IMR-90 (cell line): ENCODE measurements at regions not wholly inside any gene's neighbourhood (a gene's known extent, or its start where the extent isn't known, plus 50 kb on each side); places are given as distances from the start of the nearest gene placed in this dataset.

Source experiments
- ATAC-seq: fragments of 200-7000 bp; cut with Tn5 transposase; 2 replicates; pipeline ENCODE4 v1.9.1; 2020; ENCODE audit warnings: low read depth, mild to moderate bottlenecking, moderate library complexity
- BruUV-seq: library from RNA; stranded (reverse); fragments of 400-500 nt; replicated peaks from 2 replicates; lab custom pipeline; 2021; lab: Mats Ljungman, UMichigan
- CTCF ChIA-PET: fragments of 300-600 bp; formaldehyde crosslinking; extraction: SDS; loops from one replicate; lab custom pipeline; 2021; ENCODE audit warnings: antibody characterized with exemption; lab: Yijun Ruan, JAX
- POLR2A ChIA-PET: fragments of 300-600 bp; sonication (Branson Sonifier 250); formaldehyde crosslinking; loops from one replicate; lab custom pipeline; 2022; ENCODE audit warnings: antibody characterized with exemption; ENCODE audit not compliant: unreplicated experiment; lab: Charles Lee
- DNase-seq: peaks from one replicate; pipeline ENCODE4 v3.0.0; 2013
- H2AFZ ChIP-seq: replicated peaks from 2 replicates; pipeline ENCODE3; 2013; ENCODE audit warnings: low read length, mild to moderate bottlenecking; ENCODE audit not compliant: poor library complexity
- H2AK5ac ChIP-seq: 2 replicates; pipeline ENCODE4 v1.6.1; 2013; ENCODE audit warnings: low read depth, low read length, inconsistent platforms
- H2AK9ac ChIP-seq: replicated peaks from 2 replicates; pipeline ENCODE3; 2013; ENCODE audit warnings: mild to moderate bottlenecking, low read depth, low read length, moderate library complexity; ENCODE audit not compliant: poor library complexity
- H2BK120ac ChIP-seq: 2 replicates; pipeline ENCODE4 v1.6.1; 2013; ENCODE audit warnings: low read depth, low read length, inconsistent platforms
- H2BK15ac ChIP-seq: 3 replicates; pipeline ENCODE4 v1.6.1; 2013; ENCODE audit warnings: low read depth, low read length, inconsistent platforms
- H2BK20ac ChIP-seq: 2 replicates; pipeline ENCODE4 v1.6.1; 2013; ENCODE audit warnings: low read depth, mild to moderate bottlenecking, inconsistent platforms, low read length, moderate library complexity
- H2BK5ac ChIP-seq: 2 replicates; pipeline ENCODE4 v1.6.1; 2013; ENCODE audit warnings: mild to moderate bottlenecking, low read depth, low read length, inconsistent platforms; ENCODE audit not compliant: poor library complexity, severe bottlenecking
- H3K14ac ChIP-seq: replicated peaks from 2 replicates; pipeline ENCODE4 v1.6.1; 2013; ENCODE audit warnings: low read depth, low read length, inconsistent platforms
- H3K18ac ChIP-seq: 2 replicates; pipeline ENCODE4 v1.6.1; 2013; ENCODE audit warnings: low read depth, low read length, control low read depth
- H3K23ac ChIP-seq: 2 replicates; pipeline ENCODE4 v1.6.1; 2013; ENCODE audit warnings: low read depth, low read length, inconsistent platforms
- H3K27ac ChIP-seq: 2 replicates; pipeline ENCODE4 v1.5.1; 2013; ENCODE audit warnings: mild to moderate bottlenecking, control low read depth, low read length; ENCODE audit not compliant: insufficient read depth
- H3K27me3 ChIP-seq: 2 replicates; pipeline ENCODE4 v1.6.1; 2013; ENCODE audit warnings: low read length; ENCODE audit not compliant: control insufficient read depth, insufficient read depth
- H3K36me3 ChIP-seq: 2 replicates; pipeline ENCODE4 v1.6.1; 2013; ENCODE audit warnings: low read length, mixed read lengths; ENCODE audit not compliant: control insufficient read depth, insufficient read depth
- H3K4ac ChIP-seq: 2 replicates; pipeline ENCODE4 v1.6.1; 2013; ENCODE audit warnings: low read depth, low read length, inconsistent platforms
- H3K4me1 ChIP-seq: 2 replicates; pipeline ENCODE4 v1.6.1; 2013; ENCODE audit warnings: low read length, mixed read lengths; ENCODE audit not compliant: control insufficient read depth, insufficient read depth
- H3K4me2 ChIP-seq: 2 replicates; pipeline ENCODE4 v1.6.1; 2013; ENCODE audit warnings: low read depth, mild to moderate bottlenecking, control low read depth, low read length, moderate library complexity
- H3K4me3 ChIP-seq: 2 replicates; pipeline ENCODE4 v1.5.1; 2013; ENCODE audit warnings: low read depth, mild to moderate bottlenecking, control low read depth, low read length, moderate library complexity; ENCODE audit not compliant: insufficient read depth
- H3K56ac ChIP-seq: 2 replicates; pipeline ENCODE4 v1.6.1; 2013; ENCODE audit warnings: low read length, inconsistent platforms; ENCODE audit not compliant: insufficient read depth; ENCODE audit errors: extremely low read depth
- H3K79me1 ChIP-seq, 2 experiments: 2 replicates each; pipeline ENCODE4 v1.6.1; 2013; ENCODE audit warnings: low read length in 2 of 2, inconsistent platforms in 1 of 2, low read depth in 1 of 2
- H3K9ac ChIP-seq: 2 replicates; pipeline ENCODE4 v1.6.1; 2013; ENCODE audit warnings: low read depth, low read length, control low read depth
- H3K9me1 ChIP-seq: 2 replicates; pipeline ENCODE4 v1.6.1; 2013; ENCODE audit warnings: low read length, inconsistent platforms; ENCODE audit not compliant: insufficient read depth
- H3K9me3 ChIP-seq: 2 replicates; pipeline ENCODE4 v1.6.1; 2013; ENCODE audit warnings: low read length; ENCODE audit not compliant: control insufficient read depth, insufficient read depth
- H4K20me1 ChIP-seq: 2 replicates; pipeline ENCODE4 v1.6.1; 2013; ENCODE audit warnings: low read length, inconsistent platforms; ENCODE audit not compliant: insufficient read depth
- H4K5ac ChIP-seq: 2 replicates; pipeline ENCODE4 v1.6.1; 2013; ENCODE audit warnings: mild to moderate bottlenecking, low read depth, low read length, control low read depth
- H4K8ac ChIP-seq, 2 experiments: 2 replicates each; pipeline ENCODE4 v1.6.1; 2013; ENCODE audit warnings: low read depth in 2 of 2, low read length in 2 of 2, control low read depth in 1 of 2, inconsistent platforms in 1 of 2
- H4K91ac ChIP-seq: 2 replicates; pipeline ENCODE4 v1.6.1; 2013; ENCODE audit warnings: low read depth, low read length, inconsistent platforms; ENCODE audit not compliant: insufficient read depth
- BHLHE40 ChIP-seq: fragments of 150-350 bp; IDR thresholded peaks from 2 replicates; pipeline ENCODE4 v1.6.1; 2016; ENCODE audit warnings: mild to moderate bottlenecking, low read depth, low read length
- CEBPB ChIP-seq: IDR thresholded peaks from 2 replicates; pipeline ENCODE4 v1.6.1; 2012; ENCODE audit warnings: low read depth, low read length, improper control_type of control experiment
- CHD1 ChIP-seq: IDR thresholded peaks from 2 replicates; pipeline ENCODE4 v1.6.1; 2012; ENCODE audit warnings: low read depth, low read length, improper control_type of control experiment
- FOS ChIP-seq: fragments of 150-350 bp; IDR thresholded peaks from 2 replicates; pipeline ENCODE4 v1.6.1; 2016; ENCODE audit warnings: low read depth, low read length
- MAFK ChIP-seq: IDR thresholded peaks from 2 replicates; pipeline ENCODE4 v1.6.1; 2012; ENCODE audit warnings: low read depth, low read length, improper control_type of control experiment
- MAZ ChIP-seq: IDR thresholded peaks from 2 replicates; pipeline ENCODE4 v1.6.1; 2012; ENCODE audit warnings: low read depth, mild to moderate bottlenecking, low read length, improper control_type of control experiment, moderate library complexity, borderline replicate concordance
- MXI1 ChIP-seq: IDR thresholded peaks from 2 replicates; pipeline ENCODE4 v1.6.1; 2012; ENCODE audit warnings: low read depth, mild to moderate bottlenecking, low read length, moderate library complexity, borderline replicate concordance
- NFE2L2 ChIP-seq: fragments of 150-350 bp; IDR thresholded peaks from 2 replicates; pipeline ENCODE4 v1.6.1; 2016; ENCODE audit warnings: low read depth, mild to moderate bottlenecking, low read length
- POLR2A ChIP-seq: IDR thresholded peaks from 2 replicates; pipeline ENCODE4 v1.6.1; 2012; ENCODE audit warnings: mild to moderate bottlenecking, low read depth, low read length
- RAD21 ChIP-seq: IDR thresholded peaks from 2 replicates; pipeline ENCODE4 v1.6.1; 2012; ENCODE audit warnings: low read length, improper control_type of control experiment
- RCOR1 ChIP-seq: IDR thresholded peaks from 2 replicates; pipeline ENCODE4 v1.6.1; 2012; ENCODE audit warnings: mild to moderate bottlenecking, low read length, improper control_type of control experiment; ENCODE audit not compliant: insufficient replicate concordance
- RFX5 ChIP-seq: IDR thresholded peaks from 2 replicates; pipeline ENCODE4 v1.8.0; 2012; ENCODE audit warnings: low read depth, mild to moderate bottlenecking, low read length, moderate library complexity
- SMC3 ChIP-seq: fragments of 150-350 bp; IDR thresholded peaks from 2 replicates; pipeline ENCODE4 v1.6.1; 2016; ENCODE audit warnings: low read depth, mild to moderate bottlenecking, antibody characterized with exemption, low read length, moderate library complexity
- WGBS, 2 experiments: methylation state at CpG; one replicate each; pipeline versions ENCODE4 v1.1.5 to v1.1.7; 2013; ENCODE audit warnings: missing lambda C conversion rate in 2 of 2; ENCODE audit not compliant: insufficient read length in 1 of 2; ENCODE audit errors: extremely low coverage in 2 of 2; 5-methylcytosine and 5-hydroxymethylcytosine counted together
- dilution Hi-C: fragments of 300-500 bp; cut with HindIII; formaldehyde crosslinking; loops from one replicate; pipeline ENCODE4 v1.14.3; 2018; ENCODE audit warnings: low sequenced_read_pairs; ENCODE audit not compliant: unreplicated experiment
- in situ Hi-C: fragments of 300-500 bp; cut with MboI; formaldehyde crosslinking; loops from 3 replicates; pipeline ENCODE4 v1.14.3; 2019; ENCODE audit warnings: low sequenced_read_pairs, inconsistent platforms, mixed read lengths
- intact Hi-C: fragments of 100-400 bp; cut with micrococcal nuclease; formaldehyde crosslinking; loops from 2 replicates; pipeline ENCODE4 v1.10.0; 2022
- TF ChIP-seq, protein P1 (sequence below): conservative IDR thresholded peaks from 2 replicates; pipeline ENCODE4 v1.5.1; 2012; ENCODE audit warnings: mild to moderate bottlenecking, low read depth, low read length, improper control_type of control experiment
- TF ChIP-seq, protein P2 (sequence below): fragments of 150-350 bp; IDR thresholded peaks from 2 replicates; pipeline ENCODE4 v1.6.1; 2016; ENCODE audit warnings: low read depth, mild to moderate bottlenecking, low read length, moderate library complexity, borderline replicate concordance
- TF ChIP-seq, protein P3 (sequence below): fragments of 150-350 bp; IDR thresholded peaks from 2 replicates; pipeline ENCODE4 v1.6.1; 2017; ENCODE audit warnings: mild to moderate bottlenecking, antibody characterized with exemption, low read length, low read depth

DNA sequence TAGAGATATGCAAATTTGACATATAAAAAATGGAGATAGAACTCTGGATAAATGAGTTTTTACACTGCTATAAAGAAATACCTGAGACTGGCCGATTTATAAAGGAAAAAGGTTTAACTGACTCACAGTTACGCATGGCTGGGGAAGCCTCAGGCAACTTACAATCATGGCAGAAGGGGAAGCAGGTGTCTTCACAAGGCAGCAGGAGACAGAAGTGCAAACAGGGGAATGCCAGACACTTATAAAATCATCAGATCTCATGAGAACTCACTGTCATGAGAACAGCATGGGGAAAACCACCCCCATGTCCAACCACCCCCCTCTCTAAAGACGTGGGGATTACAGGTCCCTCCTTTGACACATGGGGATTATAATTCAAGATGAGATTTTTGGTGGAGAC lies 1540.2 kb upstream of the SLC39A10 start:
- Histone ChIP-seq H3K18ac (no peak overlapping the region), H2AFZ (no peak overlapping the region), H3K4me2 (no peak overlapping the region), H2BK20ac (no peak overlapping the region), H3K27ac (no peak overlapping the region), H3K9ac (no peak overlapping the region), H3K36me3 (no peaks in the 10 kb centered on the region), H4K8ac (no peak overlapping the region), H3K79me1 (no peaks in the 10 kb centered on the region), H3K14ac (no peak overlapping the region), H2BK5ac (no peak overlapping the region), H3K56ac (no peak overlapping the region), H4K20me1 (no peaks in the 10 kb centered on the region), H3K4ac (no peak overlapping the region), H2BK15ac (no peak overlapping the region), H3K23ac (no peak overlapping the region), H3K4me1 (no peaks in the 10 kb centered on the region), H3K9me3 (peaks cover 6% of the 10 kb centered on the region), H4K5ac (no peak overlapping the region), H4K91ac (no peak overlapping the region), H2BK120ac (no peak overlapping the region), H3K27me3 (no peaks in the 10 kb centered on the region), H3K4me3 (no peak overlapping the region), H3K9me1 (no peaks in the 10 kb centered on the region), H2AK9ac (no peak overlapping the region), H2AK5ac (no peak overlapping the region)
- no peak for ATAC-seq
- BruUV-seq = no TSS peak
- TF ChIP-seq, protein P1, sequence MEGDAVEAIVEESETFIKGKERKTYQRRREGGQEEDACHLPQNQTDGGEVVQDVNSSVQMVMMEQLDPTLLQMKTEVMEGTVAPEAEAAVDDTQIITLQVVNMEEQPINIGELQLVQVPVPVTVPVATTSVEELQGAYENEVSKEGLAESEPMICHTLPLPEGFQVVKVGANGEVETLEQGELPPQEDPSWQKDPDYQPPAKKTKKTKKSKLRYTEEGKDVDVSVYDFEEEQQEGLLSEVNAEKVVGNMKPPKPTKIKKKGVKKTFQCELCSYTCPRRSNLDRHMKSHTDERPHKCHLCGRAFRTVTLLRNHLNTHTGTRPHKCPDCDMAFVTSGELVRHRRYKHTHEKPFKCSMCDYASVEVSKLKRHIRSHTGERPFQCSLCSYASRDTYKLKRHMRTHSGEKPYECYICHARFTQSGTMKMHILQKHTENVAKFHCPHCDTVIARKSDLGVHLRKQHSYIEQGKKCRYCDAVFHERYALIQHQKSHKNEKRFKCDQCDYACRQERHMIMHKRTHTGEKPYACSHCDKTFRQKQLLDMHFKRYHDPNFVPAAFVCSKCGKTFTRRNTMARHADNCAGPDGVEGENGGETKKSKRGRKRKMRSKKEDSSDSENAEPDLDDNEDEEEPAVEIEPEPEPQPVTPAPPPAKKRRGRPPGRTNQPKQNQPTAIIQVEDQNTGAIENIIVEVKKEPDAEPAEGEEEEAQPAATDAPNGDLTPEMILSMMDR = no peak
- no peak for TF ChIP-seq FOS
- no peak for TF ChIP-seq POLR2A
- TF ChIP-seq MAFK = no peak
- TF ChIP-seq CEBPB = no peak
- TF ChIP-seq, protein P2, sequence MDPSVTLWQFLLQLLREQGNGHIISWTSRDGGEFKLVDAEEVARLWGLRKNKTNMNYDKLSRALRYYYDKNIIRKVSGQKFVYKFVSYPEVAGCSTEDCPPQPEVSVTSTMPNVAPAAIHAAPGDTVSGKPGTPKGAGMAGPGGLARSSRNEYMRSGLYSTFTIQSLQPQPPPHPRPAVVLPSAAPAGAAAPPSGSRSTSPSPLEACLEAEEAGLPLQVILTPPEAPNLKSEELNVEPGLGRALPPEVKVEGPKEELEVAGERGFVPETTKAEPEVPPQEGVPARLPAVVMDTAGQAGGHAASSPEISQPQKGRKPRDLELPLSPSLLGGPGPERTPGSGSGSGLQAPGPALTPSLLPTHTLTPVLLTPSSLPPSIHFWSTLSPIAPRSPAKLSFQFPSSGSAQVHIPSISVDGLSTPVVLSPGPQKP = no peak
- TF ChIP-seq MXI1 = no peak
- no peak for TF ChIP-seq NFE2L2
- no peak for TF ChIP-seq CHD1
- TF ChIP-seq MAZ = no peak
- TF ChIP-seq RCOR1 = no peak
- TF ChIP-seq BHLHE40 = no peak
- no peak for TF ChIP-seq RAD21
- TF ChIP-seq, protein P3, sequence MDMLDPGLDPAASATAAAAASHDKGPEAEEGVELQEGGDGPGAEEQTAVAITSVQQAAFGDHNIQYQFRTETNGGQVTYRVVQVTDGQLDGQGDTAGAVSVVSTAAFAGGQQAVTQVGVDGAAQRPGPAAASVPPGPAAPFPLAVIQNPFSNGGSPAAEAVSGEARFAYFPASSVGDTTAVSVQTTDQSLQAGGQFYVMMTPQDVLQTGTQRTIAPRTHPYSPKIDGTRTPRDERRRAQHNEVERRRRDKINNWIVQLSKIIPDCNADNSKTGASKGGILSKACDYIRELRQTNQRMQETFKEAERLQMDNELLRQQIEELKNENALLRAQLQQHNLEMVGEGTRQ = no peak
- no peak for TF ChIP-seq SMC3
- TF ChIP-seq RFX5 = no peak
- POLR2A ChIA-PET = no interaction called here
- WGBS, 2 experiments = 40% methylated on average over 1 of the region's 3 CpGs; no CpG with 5 or more reads in 1 of the 2 experiments
- DNase-seq = no peak
- in situ Hi-C loops = no loop called here
- intact Hi-C loops = no loop called here
- dilution Hi-C loops = no loop called here
- CTCF ChIA-PET = no interaction called here
